ENCODE measurements at regions not wholly inside any gene's neighbourhood (a gene's known extent, or its start where the extent isn't known, plus 50 kb on each side); places are given as distances from the start of the nearest gene placed in this dataset.
"Not testable (repeated sequence)": the region's sequence is repeated elsewhere in the genome, so short reads cannot be mapped to it uniquely, and the experiment has no call there.

- no peak for DNase-seq
Measured at GRCh38 chr4:79266136-79266535, 59.7 kb downstream of the NAA11 start.

- DNase-seq, result no peak
Measured at GRCh38 chr4:79259242-79259641, 66.6 kb downstream of the NAA11 start.

- DNase-seq, result no peak
Measured at GRCh38 chr4:79258614-79259176, 67.2 kb downstream of the NAA11 start.

- DNase-seq, result no peak
Measured at GRCh38 chr4:79257953-79258613, 67.8 kb downstream of the NAA11 start.

- DNase-seq, result no peak
Measured at GRCh38 chr4:79255793-79256192, 70.1 kb downstream of the NAA11 start.

- no peak for DNase-seq
Measured at GRCh38 chr4:79253924-79254323, 71.9 kb downstream of the NAA11 start.

GRCh38 chr4:79253168-79253567, 72.7 kb downstream of the NAA11 start:
- no peak for DNase-seq

GRCh38 chr4:79250887-79251286, 75.0 kb downstream of the NAA11 start:
- peak; percentile 89 for DNase-seq

- peak; percentile 30 for DNase-seq
Measured at GRCh38 chr4:79249881-79250503, 75.9 kb downstream of the NAA11 start.

GRCh38 chr4:79248610-79249009, 77.3 kb downstream of the NAA11 start:
- no peak for DNase-seq

- no peak for DNase-seq
Measured at GRCh38 chr4:79247695-79248394, 78.0 kb downstream of the NAA11 start.

GRCh38 chr4:79245200-79245940, 80.5 kb downstream of the NAA11 start:
- not testable (repeated sequence) for DNase-seq

GRCh38 chr4:79241846-79242245, 84.0 kb downstream of the NAA11 start:
- DNase-seq, result peak; percentile 95

GRCh38 chr4:79237851-79238250, 88.0 kb downstream of the NAA11 start:
- no peak for DNase-seq

- DNase-seq, result no peak
Measured at GRCh38 chr4:79236785-79237184, 89.1 kb downstream of the NAA11 start.

GRCh38 chr4:79235095-79235494, 90.8 kb downstream of the NAA11 start:
- DNase-seq, result no peak

- DNase-seq, result no peak
Measured at GRCh38 chr4:79233820-79234219, 92.0 kb downstream of the NAA11 start.

- peak; percentile 68 for DNase-seq
Measured at GRCh38 chr4:79232540-79232939, 93.3 kb downstream of the NAA11 start.

GRCh38 chr4:79227860-79228259, 98.0 kb downstream of the NAA11 start:
- DNase-seq, result peak; percentile 6

GRCh38 chr4:79225360-79225759, 100.5 kb downstream of the NAA11 start:
- DNase-seq, result no peak

- DNase-seq, result no peak
Measured at GRCh38 chr4:79224777-79225104, 101.1 kb downstream of the NAA11 start.

GRCh38 chr4:79223993-79224776, 101.7 kb downstream of the NAA11 start:
- no peak for DNase-seq
